Neural cell (in vitro differentiated cells): ENCODE measurements at regions not wholly inside any gene's neighbourhood (a gene's known extent, or its start where the extent isn't known, plus 50 kb on each side); places are given as distances from the start of the nearest gene placed in this dataset.

ENCODE experiments used
- H2AFZ ChIP-seq: fragments of 200-600, 300-800 bp; sonication (generic), shearing (Covaris generic); 2 replicates; pipeline ENCODE4 v1.6.0; 2014; ENCODE audit warnings: low read depth, mild to moderate bottlenecking, antibody characterized with exemption, low read length, moderate library complexity
- H3F3A ChIP-seq: fragments of 200-600 bp; shearing (Covaris generic); 2 replicates; pipeline ENCODE4 v1.6.1; 2016; ENCODE audit warnings: mild to moderate bottlenecking, moderate library complexity, mixed read lengths, antibody characterized with exemption, low read length; ENCODE audit not compliant: insufficient read depth, poor library complexity, severe bottlenecking
- H3K27ac ChIP-seq: fragments of 200-600, 300-800 bp; sonication (generic), shearing (Covaris generic); 2 replicates; pipeline ENCODE4 v1.5.1; 2014; ENCODE audit warnings: mild to moderate bottlenecking, low read length, moderate library complexity
- H3K27me3 ChIP-seq: fragments of 300-800, 200-600 bp; sonication (generic), shearing (Covaris generic); 2 replicates; pipeline ENCODE4 v1.6.0; 2014; ENCODE audit warnings: mild to moderate bottlenecking, low read depth, low read length, moderate library complexity; ENCODE audit not compliant: insufficient read depth
- H3K36me3 ChIP-seq: fragments of 300-800, 200-600 bp; sonication (generic), shearing (Covaris generic); 2 replicates; pipeline ENCODE4 v1.5.1; 2014; ENCODE audit warnings: mild to moderate bottlenecking, antibody characterized with exemption, low read length, moderate library complexity; ENCODE audit not compliant: insufficient read depth
- H3K4me2 ChIP-seq: fragments of 300-800, 200-600 bp; sonication (generic), shearing (Covaris generic); 2 replicates; pipeline ENCODE4 v1.6.0; 2014; ENCODE audit warnings: mild to moderate bottlenecking, low read length
- H3K4me3 ChIP-seq: fragments of 300-800, 200-600 bp; sonication (generic), shearing (Covaris generic); 2 replicates; pipeline ENCODE4 v1.5.1; 2014; ENCODE audit warnings: mild to moderate bottlenecking, low read length, moderate library complexity
- H3K79me2 ChIP-seq: fragments of 200-600 bp; shearing (Covaris generic); replicated peaks from 2 replicates; pipeline ENCODE4 v1.6.0; 2014; ENCODE audit warnings: mild to moderate bottlenecking, low read length, moderate library complexity; ENCODE audit not compliant: insufficient read depth
- H3K9ac ChIP-seq: fragments of 300-800, 200-600 bp; sonication (generic), shearing (Covaris generic); 2 replicates; pipeline ENCODE4 v1.6.1; 2016; ENCODE audit warnings: mild to moderate bottlenecking, low read length, mixed read lengths
- H3K9me2 ChIP-seq: fragments of 200-600 bp; shearing (Covaris generic); 2 replicates; pipeline ENCODE4 v1.6.1; 2016; ENCODE audit warnings: mild to moderate bottlenecking, low read length, mixed read lengths; ENCODE audit not compliant: insufficient read depth
- H3K9me3 ChIP-seq: fragments of 200-600, 300-800 bp; sonication (generic), shearing (Covaris generic); 2 replicates; pipeline ENCODE4 v1.6.1; 2016; ENCODE audit warnings: mild to moderate bottlenecking, mixed run types, low read length, moderate library complexity, mixed read lengths
- H4K20me1 ChIP-seq: fragments of 200-600 bp; shearing (Covaris generic); 2 replicates; pipeline ENCODE4 v1.6.1; 2016; ENCODE audit warnings: mild to moderate bottlenecking, mixed run types; ENCODE audit not compliant: insufficient read depth
- CTCF ChIP-seq: fragments of 450-650 bp; IDR thresholded peaks from 2 replicates; pipeline ENCODE4 v1.5.1; 2014; ENCODE audit warnings: antibody characterized with exemption, mild to moderate bottlenecking, moderate library complexity; ENCODE audit not compliant: poor library complexity, severe bottlenecking
- EP300 ChIP-seq: fragments of 450-650 bp; conservative IDR thresholded peaks from 2 replicates; pipeline ENCODE4 v1.6.1; 2014; ENCODE audit warnings: antibody characterized with exemption, mild to moderate bottlenecking, moderate library complexity; ENCODE audit not compliant: poor library complexity, severe bottlenecking
- EZH2 ChIP-seq: fragments of 200-600, 300-800 bp; shearing (Covaris generic), sonication (generic); IDR thresholded peaks from 2 replicates; pipeline ENCODE4 v1.6.1; 2014; ENCODE audit warnings: antibody characterized with exemption, low read length, borderline replicate concordance, mild to moderate bottlenecking; ENCODE audit not compliant: insufficient read depth, poor library complexity, severe bottlenecking
- MXI1 ChIP-seq: fragments of 450-650 bp; conservative IDR thresholded peaks from 2 replicates; pipeline ENCODE4 v1.6.1; 2014; ENCODE audit warnings: antibody characterized with exemption, mild to moderate bottlenecking; ENCODE audit not compliant: poor library complexity, severe bottlenecking
- POLR2AphosphoS5 ChIP-seq: IDR thresholded peaks from 2 replicates; pipeline ENCODE4 v1.6.1; 2012
- RAD21 ChIP-seq: fragments of 450-650 bp; conservative IDR thresholded peaks from 2 replicates; pipeline ENCODE4 v1.6.1; 2014; ENCODE audit warnings: antibody characterized with exemption, mild to moderate bottlenecking, moderate library complexity
- REST ChIP-seq: IDR thresholded peaks from 2 replicates; pipeline ENCODE4 v1.6.1; 2012; ENCODE audit warnings: borderline replicate concordance
- SMC3 ChIP-seq: fragments of 450-650 bp; conservative IDR thresholded peaks from 2 replicates; pipeline ENCODE4 v1.6.1; 2014; ENCODE audit warnings: antibody characterized with exemption, mild to moderate bottlenecking, moderate library complexity; ENCODE audit not compliant: poor library complexity
- TAF1 ChIP-seq: IDR thresholded peaks from 2 replicates; pipeline ENCODE4 v1.6.1; 2012; ENCODE audit warnings: low read depth

GRCh38 chr18:25725501-25725900, 364.9 kb downstream of the SS18 start:
- H3K4me3 ChIP-seq, result no peak overlapping the region
- no peaks in the 10 kb centered on the region for H3K27me3 ChIP-seq
- H3K4me2 ChIP-seq, result no peak overlapping the region
- H3K79me2 ChIP-seq, result no peaks in the 10 kb centered on the region
- H2AFZ ChIP-seq, result no peak overlapping the region
- no peaks in the 10 kb centered on the region for H3K9me2 ChIP-seq
- H3K36me3 ChIP-seq, result no peaks in the 10 kb centered on the region
- H3K9me3 ChIP-seq, result no peaks in the 10 kb centered on the region
- peak overlapping the region; percentile 57 for H3K27ac ChIP-seq
- H4K20me1 ChIP-seq, result no peaks in the 10 kb centered on the region
- no peaks in the 10 kb centered on the region for H3F3A ChIP-seq
- TF ChIP-seq EP300, result no peak
- no peak for TF ChIP-seq TAF1
- no peak for TF ChIP-seq RAD21
- no peak for TF ChIP-seq POLR2AphosphoS5
- TF ChIP-seq REST, result no peak
- TF ChIP-seq MXI1, result no peak
- TF ChIP-seq SMC3, result no peak
- no peak for TF ChIP-seq CTCF
- TF ChIP-seq EZH2, result no peak
- no peak overlapping the region for H3K9ac ChIP-seq

DNA sequence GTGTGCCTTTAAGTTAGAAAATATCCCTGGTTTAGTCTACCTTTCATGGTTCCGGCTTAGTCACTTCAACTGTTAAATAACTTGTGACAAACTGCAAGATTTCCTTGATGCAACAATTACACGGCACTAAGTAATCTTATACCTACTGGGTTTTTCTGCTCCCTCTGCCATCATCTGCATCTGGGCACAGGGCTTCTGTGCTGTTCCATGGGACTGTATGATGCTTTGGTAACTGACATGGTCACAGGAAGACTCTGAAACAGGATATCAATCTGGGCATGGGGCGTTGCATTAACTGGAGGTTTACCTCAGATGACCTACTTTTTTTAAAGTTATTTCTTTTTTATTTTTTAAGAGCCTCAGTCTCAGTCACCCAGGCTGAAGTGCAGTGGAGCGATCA, 365.4 kb downstream of the SS18 start:
- no peaks in the 10 kb centered on the region for H3K9me3 ChIP-seq

More for the DNA sequence above, 365.4 kb downstream of the SS18 start:
- H3K79me2 ChIP-seq, result no peaks in the 10 kb centered on the region
- no peaks in the 10 kb centered on the region for H3K27me3 ChIP-seq
- H3K4me3 ChIP-seq, result no peak overlapping the region
- no peak overlapping the region for H2AFZ ChIP-seq
- H4K20me1 ChIP-seq, result no peaks in the 10 kb centered on the region
- TF ChIP-seq EP300 (no peak), TAF1 (no peak), REST (no peak), SMC3 (no peak), POLR2AphosphoS5 (no peak), MXI1 (no peak), EZH2 (no peak), CTCF (no peak), RAD21 (no peak)
- no peaks in the 10 kb centered on the region for H3F3A ChIP-seq
- no peak overlapping the region for H3K27ac ChIP-seq
- no peaks in the 10 kb centered on the region for H3K36me3 ChIP-seq
- no peak overlapping the region for H3K9ac ChIP-seq
- H3K9me2 ChIP-seq, result no peaks in the 10 kb centered on the region
- no peak overlapping the region for H3K4me2 ChIP-seq
